Thyroid gland (tissue), 4 donors: ENCODE measurements at regions not wholly inside any gene's neighbourhood (a gene's known extent, or its start where the extent isn't known, plus 50 kb on each side); places are given as distances from the start of the nearest gene placed in this dataset. TPM values are rescaled to one million over a fixed set of nuclear protein-coding genes. Genes with fewer than 3 reads are reported as not detected.

ENCODE experiments used
- DNase-seq, 2 donors: peaks; one replicate each; pipeline ENCODE4 v3.0.0-alpha.2; 2019
- H3K27ac ChIP-seq, 3 donors: fragments of 200-600 bp; sonication (generic); 1 replicate in 2 of 3; 2 replicates in 1 of 3; pipeline ENCODE4 v1.5.1; 2016 to 2019; ENCODE audit warnings: mild to moderate bottlenecking in 1 of 3, moderate library complexity in 1 of 3
- H3K27me3 ChIP-seq: fragments of 200-600 bp; sonication (generic); one replicate; pipeline ENCODE4 v1.5.1; 2019
- H3K36me3 ChIP-seq, 2 donors: fragments of 200-600 bp; sonication (generic); one replicate each; pipeline ENCODE4 v1.5.1; 2016 to 2019
- H3K4me1 ChIP-seq, 2 donors: fragments of 200-600 bp; sonication (generic); one replicate each; pipeline ENCODE4 v1.5.1; 2017 to 2019
- H3K4me3 ChIP-seq, 3 donors: fragments of 200-600 bp; sonication (generic); replicated peaks in 1 of 3; 1 replicate in 2 of 3; 2 replicates in 1 of 3; pipeline ENCODE4 v1.5.1; 2016; ENCODE audit warnings: mild to moderate bottlenecking in 1 of 3
- H3K9me3 ChIP-seq: fragments of 200-600 bp; sonication (generic); one replicate; pipeline ENCODE4 v1.5.1; 2017
- CTCF ChIP-seq, 6 experiments: fragments of 200-600 bp in 3 of 6; fragments of 450-650 bp in 3 of 6; sonication (generic) in 3 of 6; IDR thresholded peaks; one replicate each; pipeline ENCODE4 v1.5.1; 2016 to 2019; ENCODE audit warnings: antibody characterized with exemption in 6 of 6, mild to moderate bottlenecking in 2 of 6, inconsistent platforms in 1 of 6, moderate library complexity in 1 of 6
- POLR2A ChIP-seq, 2 donors: fragments of 450-650 bp; IDR thresholded peaks; one replicate each; pipeline ENCODE4 v1.6.1; 2017; ENCODE audit warnings: antibody characterized with exemption in 2 of 2, mild to moderate bottlenecking in 2 of 2, moderate library complexity in 1 of 2
- WGBS, 2 donors: methylation state at CpG; one replicate each; pipeline ENCODE4 v1.1.5; 2017; 5-methylcytosine and 5-hydroxymethylcytosine counted together
- intact Hi-C: fragments of 100-400 bp; cut with DNase I; formaldehyde crosslinking; loops from one replicate; pipeline ENCODE4 v1.15.1; 2023
- microRNA-seq: library from miRNA; unstranded; fragments of <30 nt; microRNA quantifications from one replicate; pipeline ENCODE4, GENCODE V29; 2016
- small RNA-seq: library from RNA; depleted of rRNA; stranded (forward); fragments of <200 nt; gene quantifications from one replicate; pipeline ENCODE3, GENCODE V24; 2016

GRCh38 chr2:10252224-10252623 lies 50.5 kb upstream of the HPCAL1 start:
- Histone ChIP-seq H3K9me3 (no peaks in the 10 kb centered on the region), H3K4me3 (no peak overlapping the region), H3K27me3 (no peaks in the 10 kb centered on the region), H3K36me3 (no peaks in the 10 kb centered on the region), H3K4me1 (no peaks in the 10 kb centered on the region), H3K27ac (no peak overlapping the region)
- TF ChIP-seq CTCF (IDR thresholded peaks at IDR 0.05) = no peak
- no peak for TF ChIP-seq POLR2A (IDR thresholded peaks at IDR 0.05)
- intact Hi-C loops = no loop called here
- WGBS, 2 donors = 97 to 100% methylated on average over 2 of the region's 2 CpGs
- DNase-seq = no peak

GRCh38 chr2:10252661-10253060 lies 50.0 kb upstream of the HPCAL1 start:
- Histone ChIP-seq H3K9me3 (no peaks in the 10 kb centered on the region), H3K27ac (no peak overlapping the region), H3K27me3 (no peaks in the 10 kb centered on the region), H3K4me1 (no peaks in the 10 kb centered on the region), H3K4me3 (no peak overlapping the region), H3K36me3 (no peaks in the 10 kb centered on the region)
- DNase-seq = no peak
- WGBS, 2 donors = 43 to 49% methylated on average over 3 of the region's 3 CpGs
- intact Hi-C loops = no loop called here
- TF ChIP-seq POLR2A (IDR thresholded peaks at IDR 0.05) (no peak), CTCF (IDR thresholded peaks at IDR 0.05) (no peak)

Small RNA genes in the stretch of these regions (microRNA-seq; reads per million reads assigned to microRNA genes)
- gene MIR4261 = not detected

Small RNA genes in the stretch of these regions (small RNA-seq; reads per million reads assigned to genes)
- not detected for gene MIR4261
